Dermis microvascular lymphatic vessel endothelial cell (primary cell): ENCODE measurements at regions not wholly inside any gene's neighbourhood (a gene's known extent, or its start where the extent isn't known, plus 50 kb on each side); places are given as distances from the start of the nearest gene placed in this dataset.
A peak's percentile ranks its signal among the peaks of the same experiment; 100 is the strongest.

Experiments
- DNase-seq, 2 donors: peaks; one replicate each; pipeline versions ENCODE4 v3.0.0 to v3.0.0-alpha.2; 2010; ENCODE audit warnings: low read depth in 2 of 2

DNA sequence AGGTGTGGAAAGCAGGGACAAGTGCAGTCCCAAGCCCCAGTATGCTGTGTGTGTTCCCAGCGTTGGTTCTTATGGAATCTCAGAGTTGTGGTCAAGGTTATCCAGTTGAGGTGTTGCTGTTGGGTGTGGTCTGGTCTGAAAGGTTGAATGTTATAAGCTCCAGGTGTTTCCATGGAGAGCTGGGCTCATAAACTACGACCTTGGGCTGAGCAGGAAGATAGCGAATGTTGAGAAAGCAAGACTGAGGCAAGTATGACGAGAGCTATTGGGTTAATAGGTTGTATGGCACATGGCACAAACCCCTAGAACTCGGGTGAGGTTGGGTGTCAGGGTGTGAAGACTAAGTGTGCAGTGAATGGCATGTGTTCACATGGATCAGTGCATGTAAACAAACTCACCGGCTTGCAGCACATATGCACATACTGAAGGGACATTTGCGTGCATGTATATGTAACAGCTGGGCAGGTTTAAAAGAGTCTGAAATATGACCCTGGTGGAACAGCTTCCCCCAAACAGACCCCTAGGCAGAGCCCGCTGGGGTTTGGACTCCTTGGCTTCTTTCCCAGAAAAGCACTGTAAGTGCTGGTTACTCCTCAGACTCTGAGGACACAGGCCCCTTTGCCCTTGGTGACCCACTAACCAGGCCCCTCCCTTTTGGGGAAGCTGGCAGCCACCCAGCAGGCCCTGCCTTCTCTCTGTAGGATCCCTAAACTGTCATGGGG lies 117.5 kb downstream of the NAV1 start:
- no peak for DNase-seq

GRCh38 chr1:201659572-201659971 lies 120.6 kb downstream of the NAV1 start:
- no peak for DNase-seq

DNA sequence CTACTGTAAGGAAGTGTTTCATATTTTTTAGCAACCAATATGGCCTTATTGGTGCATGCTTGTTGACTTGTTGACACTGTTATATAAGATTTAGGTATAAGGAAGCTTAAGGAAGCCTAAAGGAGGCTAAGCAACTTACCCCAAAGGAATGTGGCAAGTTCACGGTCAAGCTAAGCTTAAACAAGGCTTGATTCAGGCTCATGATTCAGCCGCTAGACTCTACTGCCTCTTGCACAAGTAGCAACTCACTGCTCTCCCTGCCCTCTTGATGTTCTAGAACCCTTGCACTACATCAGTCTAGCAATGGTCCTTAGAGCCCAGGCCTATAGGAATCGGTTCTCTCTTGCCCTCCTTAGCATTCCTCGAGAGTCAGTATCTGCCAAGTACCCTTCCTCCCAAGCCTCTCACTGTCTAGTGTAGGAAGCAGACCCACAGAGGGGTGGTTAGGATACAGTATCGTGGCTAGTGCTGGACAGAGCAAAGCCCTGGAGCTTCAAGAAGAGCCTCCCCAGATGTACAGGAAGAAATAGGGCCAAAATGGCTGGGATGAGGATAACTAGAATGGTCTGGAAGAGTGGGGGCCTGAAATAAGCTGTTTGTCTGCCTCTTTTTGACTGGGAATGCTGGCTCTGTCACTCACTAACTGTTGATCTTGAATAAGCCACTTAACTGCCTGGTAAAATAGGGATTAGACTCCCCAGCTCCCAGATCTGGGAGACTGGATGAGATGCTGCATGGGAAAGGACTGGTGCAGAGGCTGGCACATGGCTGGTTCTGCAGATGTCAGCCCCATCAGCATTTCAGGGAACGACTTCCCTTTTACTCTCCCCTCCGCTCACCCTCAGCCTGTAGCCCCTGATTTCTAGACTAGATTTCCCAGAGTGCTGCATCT lies 122.2 kb downstream of the NAV1 start:
- DNase-seq: no peak

GRCh38 chr1:201661823-201662359 lies 123.0 kb downstream of the NAV1 start:
- no peak for DNase-seq

DNA sequence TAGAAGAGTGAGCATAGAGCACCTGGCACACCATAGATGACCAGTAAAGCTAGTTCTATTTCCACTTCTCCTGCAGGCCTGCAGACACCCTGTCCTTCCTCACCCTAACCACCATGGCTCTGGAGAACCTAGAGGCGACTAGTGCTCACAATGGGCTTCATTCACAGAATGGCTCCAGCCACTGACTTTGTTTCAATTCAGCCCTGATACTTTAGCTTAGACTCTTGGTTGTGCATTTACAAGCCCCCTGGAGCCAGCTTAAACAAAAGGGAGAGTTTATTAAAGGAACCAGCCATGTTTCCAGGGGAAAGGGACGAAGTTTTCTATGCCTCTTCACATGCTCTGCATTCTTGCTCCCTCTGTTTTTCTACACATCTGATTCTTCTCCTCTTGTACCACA lies 123.7 kb downstream of the NAV1 start:
- DNase-seq: no peak

- DNase-seq: no peak
Observed at GRCh38 chr1:201663491-201664113, 124.7 kb downstream of the NAV1 start.

GRCh38 chr1:201665036-201665435 lies 126.1 kb downstream of the NAV1 start:
- no peak for DNase-seq

DNA sequence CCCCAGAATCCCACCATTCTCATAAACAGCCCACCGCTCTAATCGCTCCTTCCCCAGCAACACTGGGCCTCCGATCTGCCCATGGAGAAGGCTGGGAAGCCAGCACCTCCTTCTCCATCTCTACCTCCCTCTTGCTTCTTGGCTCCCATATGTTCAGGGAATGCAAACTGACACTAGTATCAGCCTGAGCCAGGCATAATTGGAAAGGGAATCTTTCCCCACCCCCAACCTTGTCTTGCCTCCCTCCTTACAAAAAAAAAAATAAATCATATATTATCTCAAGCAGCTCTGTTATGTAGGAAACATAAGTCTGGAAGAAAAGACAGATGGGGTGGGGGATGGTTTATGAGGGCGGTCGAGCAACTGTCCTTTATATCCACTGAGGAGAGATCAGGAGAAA lies 127.2 kb downstream of the NAV1 start:
- DNase-seq: no peak

DNA sequence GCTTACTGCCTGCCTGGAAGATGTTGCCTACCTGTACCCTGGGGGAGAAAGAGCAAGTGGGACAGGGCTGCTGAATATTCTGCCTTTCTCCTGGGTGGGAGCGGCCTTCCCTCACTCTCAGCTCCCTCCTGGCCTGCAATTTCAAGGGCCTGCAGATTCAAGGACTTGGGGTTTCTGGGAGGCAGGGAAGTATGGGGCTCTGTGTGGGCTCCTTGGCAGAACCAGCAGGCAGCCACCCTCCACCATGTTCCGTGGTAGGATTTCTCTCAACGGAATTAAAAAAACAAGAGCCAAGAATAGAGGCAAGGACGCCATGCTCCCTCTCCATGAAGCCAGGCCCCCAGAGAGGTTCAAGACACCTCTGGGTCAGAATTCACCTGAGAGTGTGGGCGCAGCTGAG lies 127.7 kb downstream of the NAV1 start:
- DNase-seq: no peak

- DNase-seq: no peak
Observed at GRCh38 chr1:201667479-201667878, 128.6 kb downstream of the NAV1 start.

DNA sequence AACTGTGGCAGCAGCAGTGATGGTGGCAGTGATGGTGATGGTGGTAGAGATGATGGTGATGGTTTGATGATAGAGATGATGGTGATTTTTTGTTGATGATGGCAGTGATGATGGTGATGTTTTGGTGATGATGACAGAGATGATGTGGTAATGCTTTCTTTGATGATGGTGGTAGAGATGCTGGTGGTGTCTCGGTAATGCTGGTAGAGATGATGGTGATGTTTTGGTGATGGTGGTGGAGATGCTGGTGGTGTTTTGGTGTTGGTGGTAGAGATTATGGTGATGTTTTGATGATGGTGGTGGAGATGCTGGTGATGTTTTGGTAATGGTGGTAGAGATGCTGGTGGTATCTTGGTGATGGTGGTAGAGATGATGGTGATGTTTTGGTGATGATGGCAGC lies 131.6 kb downstream of the NAV1 start:
- DNase-seq: no peak

- DNase-seq: no peak
Observed at GRCh38 chr1:201672685-201673084, 133.8 kb downstream of the NAV1 start.

DNA sequence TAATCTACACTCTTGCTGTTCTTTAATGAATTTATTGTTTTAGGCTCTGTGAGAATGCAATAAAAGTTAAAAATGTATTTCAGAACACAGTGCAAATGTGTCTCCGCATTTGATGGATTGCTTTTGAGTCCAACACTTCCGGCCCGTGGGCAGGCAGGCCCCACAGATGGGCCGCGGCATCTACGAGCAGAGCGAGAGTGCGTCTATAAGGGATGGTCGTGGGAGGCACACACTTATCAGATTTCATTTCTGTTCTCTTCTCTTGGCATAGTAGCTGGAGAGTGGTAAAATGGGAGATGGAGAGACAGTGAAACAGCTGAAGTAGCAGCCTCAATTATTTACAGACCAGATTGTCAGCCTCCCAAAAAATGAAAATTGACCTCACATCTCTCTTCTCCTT lies 134.2 kb downstream of the NAV1 start:
- DNase-seq: no peak

GRCh38 chr1:201673915-201674314 lies 135.0 kb downstream of the NAV1 start:
- no peak for DNase-seq

- DNase-seq: peak in 1 of 2 donors; percentile 40
Observed at GRCh38 chr1:201675143-201675542, 136.2 kb downstream of the NAV1 start.

GRCh38 chr1:201676197-201676596 lies 137.3 kb downstream of the NAV1 start:
- DNase-seq: peak in 1 of 2 donors; percentile 13

DNA sequence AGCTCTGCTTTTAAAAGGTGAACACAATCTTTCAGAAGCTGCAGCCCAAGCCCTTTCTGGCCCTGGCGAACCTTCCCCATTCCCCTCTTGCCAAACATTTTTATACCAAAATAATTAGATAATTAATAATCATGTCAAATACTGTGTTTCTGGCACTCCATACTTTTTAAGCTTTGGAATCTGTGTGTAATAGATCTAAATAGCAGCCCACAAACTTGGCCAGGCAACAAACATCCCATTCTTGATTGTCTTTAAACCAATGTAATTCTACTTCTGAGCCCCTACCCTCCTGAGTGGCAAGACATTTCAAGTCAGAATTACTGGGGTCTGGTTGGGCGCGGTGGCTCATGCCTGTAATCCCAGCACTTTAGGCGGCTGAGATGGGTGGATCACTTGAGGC lies 137.7 kb downstream of the NAV1 start:
- DNase-seq: no peak

- DNase-seq: no peak
Observed at GRCh38 chr1:201678264-201679101, 139.6 kb downstream of the NAV1 start.

GRCh38 chr1:201681375-201681774 lies 142.4 kb downstream of the NAV1 start:
- no peak for DNase-seq

GRCh38 chr1:201682964-201683363 lies 144.0 kb downstream of the NAV1 start:
- no peak for DNase-seq

GRCh38 chr1:201683397-201683796 lies 144.5 kb downstream of the NAV1 start:
- no peak for DNase-seq
